Heart left ventricle (tissue), 13 donors: ENCODE measurements at regions not wholly inside any gene's neighbourhood (a gene's known extent, or its start where the extent isn't known, plus 50 kb on each side); places are given as distances from the start of the nearest gene placed in this dataset.

Experiments used
- CTCF ChIP-seq, 12 donors: fragments of 200-600 bp; sonication (generic) in 4 of 12; IDR thresholded peaks; one replicate each; pipeline versions ENCODE4 v1.5.0 to v1.8.0; 2018 to 2022; ENCODE audit warnings: antibody characterized with exemption in 12 of 12, mild to moderate bottlenecking in 5 of 12
- POLR2A ChIP-seq, 2 donors: fragments of 450-650 bp; IDR thresholded peaks; one replicate each; pipeline ENCODE4 v1.6.1; 2017; ENCODE audit warnings: antibody characterized with exemption in 2 of 2, mild to moderate bottlenecking in 2 of 2, moderate library complexity in 2 of 2
- donor health status: ischemic (EF 13 %, LVEDD 7.1; RV severe dilation, severe dysfunction).
- donor health status: DM: no; HTN: yes; CAD: no.
- donor health status: DM: no; HTN: no; CAD: no.
- donor health status: ischemic (EF 25% LVEDD 6.9; RV normal size, moderate dysfunction).
- donor health status: ischemic (EF 25% LVEDD 5.7; RV mildly dilated, moderate dysfunction).
- donor health status: ischemic (EF 35%, LVEDD 5.7; RV mildly dilated, moderate dysfunction).
- donor health status: nonischemic (EF 11% LVEDD 7.7; RV severe dilation, severe dysfunction).
- donor health status: DM: yes; HTN: yes; CAD: no.
- donor health status: PGD.
- donor health status: ischemic (EF 29% LVEDD 5.4; RV normal size, mild dysfunction).
- donor health status: nonischemic (EF 23%, LVEDD 6.1; RV moderate dilation, normal function).

DNA sequence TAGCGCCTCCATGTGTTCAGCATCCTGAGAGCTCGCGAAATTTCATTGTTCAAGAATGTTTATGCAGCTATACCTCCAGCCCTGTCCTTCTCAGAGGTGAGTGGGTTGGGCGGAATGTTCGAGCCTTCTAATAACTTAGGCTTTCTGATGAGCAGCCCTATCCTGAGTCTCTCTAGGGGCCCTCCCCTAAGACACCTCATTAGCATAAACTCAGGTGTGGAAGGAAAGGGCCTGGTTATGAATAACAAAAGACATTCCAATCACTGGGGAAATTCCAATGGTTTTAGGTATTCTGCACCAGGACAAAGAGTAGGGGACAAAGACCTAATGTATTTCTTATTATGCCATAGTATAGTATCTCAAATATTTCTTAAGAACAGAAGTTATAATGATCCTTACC is 138.1 kb upstream of the PDZRN3 start:
- TF ChIP-seq POLR2A (IDR thresholded peaks at IDR 0.05) (no peak), CTCF (IDR thresholded peaks at IDR 0.05) (no peak)
